ENCODE measurements at regions not wholly inside any gene's neighbourhood (a gene's known extent, or its start where the extent isn't known, plus 50 kb on each side); places are given as distances from the start of the nearest gene placed in this dataset.
"Not testable (repeated sequence)": the region's sequence is repeated elsewhere in the genome, so short reads cannot be mapped to it uniquely, and the experiment has no call there.

DNA sequence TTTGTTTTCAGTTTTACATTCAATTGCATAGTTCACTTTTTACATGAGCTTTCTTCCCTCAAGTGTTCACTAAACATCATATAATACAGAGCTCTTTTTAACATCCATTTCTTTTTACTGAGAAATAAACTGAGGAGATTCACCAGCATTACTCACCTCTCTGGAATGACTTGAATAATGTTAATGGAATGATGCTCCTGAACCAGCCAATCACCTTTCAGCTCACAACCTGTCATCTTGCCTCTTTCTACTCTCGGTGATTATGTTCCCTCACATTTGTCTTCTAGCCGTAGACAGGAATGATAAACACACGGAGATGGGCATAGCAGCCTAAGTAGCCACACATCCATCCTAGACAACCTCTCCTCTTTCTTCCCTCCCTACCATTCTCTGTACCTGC is 301.7 kb downstream of the PAX3 start:
- Histone ChIP-seq H3K79me2 (ENCODE audit: insufficient read depth) (no peaks in the 10 kb centered on the region), H3K27ac (ENCODE audit: low read depth in 2 of 2, low read length in 1 of 2) (peak overlapping the region in 1 of 2 experiments; percentile 24; a peak in 1 of 4 replicates), H3K9me3 (no peaks in the 10 kb centered on the region), H3K4me2 (0 out of 2 replicates have a peak overlapping the region, but pooled peaks have one; percentile 31), H4K20me1 (ENCODE audit: insufficient read depth) (no peaks in the 10 kb centered on the region), H3K4me3 (ENCODE audit: low read depth in 2 of 2, low read length in 1 of 2) (no peak overlapping the region), H3K9me2 (no peaks in the 10 kb centered on the region), H2AFZ (ENCODE audit: low read depth) (peak overlapping the region; percentile 47; the same call in 1 of the 2 replicates), H3K27me3 (ENCODE audit: insufficient read depth) (no peaks in the 10 kb centered on the region), H3F3A (replicated peaks; ENCODE audit: insufficient read depth) (no peaks in the 10 kb centered on the region), H3K9ac (no peak overlapping the region), H3K4me1 (ENCODE audit: control insufficient read depth in 1 of 2, insufficient read depth in 2 of 2, low read depth in 1 of 2, low read length in 1 of 2) (no peaks in the 10 kb centered on the region), H3K36me3 (replicated peaks in 1 of 2; ENCODE audit: control insufficient read depth in 1 of 2, insufficient read depth in 2 of 2, low read length in 1 of 2) (no peaks in the 10 kb centered on the region)
- POLR2A ChIA-PET, result no interaction called here
- WGBS (ENCODE audit: low lambda C conversion rate), result 0% methylated on average over 3 of the region's 3 CpGs
- DNase-seq, result no peak
- peak; percentile 69 for TF ChIP-seq FOSL2 (IDR thresholded peaks at IDR 0.05; ENCODE audit: borderline replicate concordance, low read depth)
- TF ChIP-seq JUND (IDR thresholded peaks at IDR 0.05), result peak; percentile 69
- TF ChIP-seq, protein P1, sequence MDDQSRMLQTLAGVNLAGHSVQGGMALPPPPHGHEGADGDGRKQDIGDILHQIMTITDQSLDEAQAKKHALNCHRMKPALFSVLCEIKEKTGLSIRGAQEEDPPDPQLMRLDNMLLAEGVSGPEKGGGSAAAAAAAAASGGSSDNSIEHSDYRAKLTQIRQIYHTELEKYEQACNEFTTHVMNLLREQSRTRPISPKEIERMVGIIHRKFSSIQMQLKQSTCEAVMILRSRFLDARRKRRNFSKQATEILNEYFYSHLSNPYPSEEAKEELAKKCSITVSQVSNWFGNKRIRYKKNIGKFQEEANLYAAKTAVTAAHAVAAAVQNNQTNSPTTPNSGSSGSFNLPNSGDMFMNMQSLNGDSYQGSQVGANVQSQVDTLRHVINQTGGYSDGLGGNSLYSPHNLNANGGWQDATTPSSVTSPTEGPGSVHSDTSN (IDR thresholded peaks at IDR 0.05), result peak; percentile 73
- peak; percentile 30; the same call in 1 of the 2 replicates for TF ChIP-seq TCF12 (IDR thresholded peaks at IDR 0.05)
- TF ChIP-seq MEF2A (IDR thresholded peaks at IDR 0.05; ENCODE audit: borderline replicate concordance, low read depth), result no peak
- no peak for TF ChIP-seq YY1 (IDR thresholded peaks at IDR 0.05; ENCODE audit: low read depth)
- CTCF ChIA-PET, result interaction anchor here (1.3 kb wide), 2 partner anchors 14 to 29 kb away, joined by 3 read pairs; no protein-coding TSS in a partner anchor

DNA sequence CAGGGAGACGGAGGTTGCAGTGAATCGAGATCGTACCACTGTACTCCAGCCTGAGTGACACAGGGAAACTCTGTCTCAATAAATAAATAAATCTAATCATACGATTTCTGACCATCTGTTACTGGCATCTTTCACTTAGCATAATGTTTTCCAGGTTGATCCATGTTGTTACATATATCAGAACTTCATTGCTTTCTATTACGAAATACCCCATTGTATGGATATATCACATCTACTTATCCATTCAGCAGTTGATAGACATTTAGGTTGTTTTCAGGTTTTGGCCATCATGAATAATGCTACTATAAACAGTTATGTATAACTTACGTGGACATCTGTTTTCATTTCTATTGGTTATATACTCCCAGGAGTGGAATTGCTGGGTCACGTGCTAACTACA is 303.9 kb downstream of the PAX3 start:
- 44% methylated on average over 7 of the region's 7 CpGs for WGBS (ENCODE audit: low lambda C conversion rate)
- CTCF ChIA-PET, result no interaction called here
- Histone ChIP-seq H3K4me1 (ENCODE audit: control insufficient read depth in 1 of 2, insufficient read depth in 2 of 2, low read depth in 1 of 2, low read length in 1 of 2) (no peaks in the 10 kb centered on the region), H3F3A (replicated peaks; ENCODE audit: insufficient read depth) (no peaks in the 10 kb centered on the region), H3K9me2 (no peaks in the 10 kb centered on the region), H3K36me3 (replicated peaks in 1 of 2; ENCODE audit: control insufficient read depth in 1 of 2, insufficient read depth in 2 of 2, low read length in 1 of 2) (no peaks in the 10 kb centered on the region), H3K9me3 (no peaks in the 10 kb centered on the region), H4K20me1 (ENCODE audit: insufficient read depth) (no peaks in the 10 kb centered on the region), H3K4me3 (ENCODE audit: low read depth in 2 of 2, low read length in 1 of 2) (no peak overlapping the region), H2AFZ (ENCODE audit: low read depth) (no peak overlapping the region), H3K79me2 (ENCODE audit: insufficient read depth) (no peaks in the 10 kb centered on the region), H3K4me2 (no peak overlapping the region), H3K27me3 (ENCODE audit: insufficient read depth) (no peaks in the 10 kb centered on the region), H3K27ac (ENCODE audit: low read depth in 2 of 2, low read length in 1 of 2) (no peak overlapping the region), H3K9ac (no peak overlapping the region)
- no peak for DNase-seq
- TF ChIP-seq SIN3A (IDR thresholded peaks at IDR 0.05; ENCODE audit: borderline replicate concordance, low read depth, low read length) (no peak), POLR2AphosphoS5 (IDR thresholded peaks at IDR 0.05; ENCODE audit: low read depth, low read length) (no peak)
- POLR2A ChIA-PET, result no interaction called here

DNA sequence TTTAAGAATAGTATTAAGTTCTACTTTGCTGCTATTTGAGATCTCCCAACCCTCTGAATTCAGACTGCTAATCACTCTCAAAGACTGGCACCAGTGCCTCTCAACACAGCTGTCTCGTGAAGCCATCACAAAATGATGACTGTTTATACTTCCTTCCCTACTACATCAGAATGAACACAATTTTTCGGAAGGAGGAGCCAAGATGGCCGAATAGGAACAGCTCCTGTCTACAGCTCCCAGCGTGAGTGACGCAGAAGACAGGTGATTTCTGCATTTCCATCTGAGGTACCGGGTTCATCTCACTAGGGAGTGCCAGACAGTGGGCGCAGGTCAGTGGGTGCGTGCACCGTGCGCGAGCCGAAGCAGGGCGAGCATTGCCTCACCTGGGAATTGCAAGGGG is 314.4 kb downstream of the PAX3 start:
- CTCF ChIA-PET, result not testable (repeated sequence)

More for the DNA sequence above, 314.4 kb downstream of the PAX3 start:
- not testable (repeated sequence) for H3K9me3 ChIP-seq; H3K27ac ChIP-seq (ENCODE audit: low read depth in 2 of 2, low read length in 1 of 2); H3F3A ChIP-seq (replicated peaks; ENCODE audit: insufficient read depth); H3K9me2 ChIP-seq; H3K4me2 ChIP-seq; H3K79me2 ChIP-seq (ENCODE audit: insufficient read depth); H3K36me3 ChIP-seq (replicated peaks in 1 of 2; ENCODE audit: control insufficient read depth in 1 of 2, insufficient read depth in 2 of 2, low read length in 1 of 2); H3K9ac ChIP-seq; H3K4me3 ChIP-seq (ENCODE audit: low read depth in 2 of 2, low read length in 1 of 2); DNase-seq; H4K20me1 ChIP-seq (ENCODE audit: insufficient read depth); H3K27me3 ChIP-seq (ENCODE audit: insufficient read depth); H2AFZ ChIP-seq (ENCODE audit: low read depth); H3K4me1 ChIP-seq (ENCODE audit: control insufficient read depth in 1 of 2, insufficient read depth in 2 of 2, low read depth in 1 of 2, low read length in 1 of 2)
- whole genome bisulfite sequencing (ENCODE audit: low lambda C conversion rate), result 13% methylated on average over 6 of the region's 13 CpGs
- POLR2A ChIA-PET, result interaction anchor here (0.6 kb wide), 1 partner anchor 50 kb away, joined by 3 read pairs; no protein-coding TSS in a partner anchor
